ENCODE measurements at regions not wholly inside any gene's neighbourhood (a gene's known extent, or its start where the extent isn't known, plus 50 kb on each side); places are given as distances from the start of the nearest gene placed in this dataset.
"Not testable (repeated sequence)": the region's sequence is repeated elsewhere in the genome, so short reads cannot be mapped to it uniquely, and the experiment has no call there.

- no peak for DNase-seq
These were observed 50.1 kb upstream of the BCL6 start for GRCh38 chr3:187795207-187795960.

DNA sequence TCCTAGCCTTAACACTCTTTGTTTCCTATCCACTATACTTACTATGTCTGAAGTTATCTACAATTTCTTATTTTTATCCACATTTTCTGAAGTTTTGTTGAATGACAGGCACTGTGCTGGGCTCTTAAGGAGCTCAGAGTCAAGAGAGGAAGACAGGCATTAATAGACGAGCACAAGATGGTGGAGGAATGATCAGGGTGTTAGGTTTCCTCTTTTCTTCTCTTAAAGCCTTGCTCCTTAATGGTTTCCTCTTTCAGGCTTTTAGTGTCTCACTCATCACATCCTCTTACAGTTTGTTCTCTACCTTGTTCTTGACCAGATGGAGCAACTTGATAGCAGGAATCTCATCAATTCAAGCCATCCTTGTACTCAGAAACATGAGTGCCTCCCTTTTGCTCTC is 52.9 kb upstream of the BCL6 start:
- DNase-seq = no peak

DNA sequence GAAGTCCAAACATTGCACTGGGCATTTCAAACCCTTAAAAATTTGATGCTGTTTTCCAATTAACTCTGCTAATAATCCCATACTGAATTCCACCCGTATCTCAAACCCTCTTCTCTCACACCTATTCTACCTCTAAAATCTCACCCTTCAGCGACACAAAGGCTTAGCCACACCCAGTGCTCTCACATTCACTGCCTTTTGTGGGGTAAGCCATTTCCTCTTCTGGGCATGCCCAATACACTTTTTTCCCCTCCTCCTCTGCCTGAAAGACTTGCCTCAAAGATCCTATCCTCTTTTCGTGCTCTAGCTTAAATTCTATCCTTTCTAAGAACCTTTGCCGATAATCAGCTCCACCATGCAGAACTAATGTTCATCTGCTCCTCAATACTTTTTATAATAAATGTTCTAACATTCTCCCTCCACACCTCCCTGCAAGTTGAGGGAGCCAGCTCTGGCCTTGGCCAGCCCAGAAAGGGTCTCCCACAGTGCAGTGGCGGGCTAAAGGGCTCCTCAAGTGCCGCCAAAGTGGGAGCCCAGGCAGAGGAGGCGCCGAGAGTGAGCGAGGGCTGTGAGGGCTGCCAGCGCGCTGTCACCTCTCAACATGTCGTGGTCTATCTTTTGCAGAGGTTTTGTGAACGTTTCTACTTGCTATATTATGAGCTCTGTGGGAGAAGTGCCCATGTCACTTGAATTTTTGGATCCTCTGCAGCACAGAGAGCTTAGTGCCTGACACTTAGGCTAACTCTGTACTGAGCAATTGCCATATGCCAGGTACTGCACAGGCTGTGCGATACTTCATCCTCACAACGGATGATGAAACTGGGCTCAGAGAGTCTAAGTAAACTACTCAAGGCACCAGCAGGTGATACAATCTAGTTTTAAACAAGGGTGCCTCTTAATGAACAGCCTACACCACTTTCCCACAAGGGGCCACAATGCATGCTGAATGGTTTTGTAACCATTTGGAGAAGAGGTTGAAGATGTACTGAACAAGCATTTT is 53.6 kb upstream of the BCL6 start:
- no peak for DNase-seq

- no peak for DNase-seq
These were observed 54.8 kb upstream of the BCL6 start for GRCh38 chr3:187799942-187800641.

DNA sequence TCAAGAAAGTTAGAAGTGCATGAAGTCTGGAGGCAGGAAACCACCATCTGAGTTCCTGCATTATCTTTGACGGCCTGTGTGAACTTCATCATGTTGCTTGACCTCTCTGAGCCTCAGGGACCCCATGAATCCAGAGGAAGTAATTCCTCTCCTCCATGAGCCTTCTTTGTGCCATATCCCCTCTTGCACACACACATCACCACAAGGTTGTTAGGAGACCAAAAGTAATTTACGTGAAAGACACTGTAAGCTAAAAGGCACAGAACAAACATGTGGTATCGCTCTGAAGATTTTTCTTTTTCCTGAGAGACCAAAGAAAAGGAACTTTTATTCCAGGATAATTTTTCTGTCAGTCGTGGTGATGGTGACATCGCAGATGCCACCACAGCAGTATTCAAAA is 55.9 kb upstream of the BCL6 start:
- DNase-seq = no peak

- no peak for DNase-seq
These were observed 57.1 kb upstream of the BCL6 start for GRCh38 chr3:187802203-187802927.

DNA sequence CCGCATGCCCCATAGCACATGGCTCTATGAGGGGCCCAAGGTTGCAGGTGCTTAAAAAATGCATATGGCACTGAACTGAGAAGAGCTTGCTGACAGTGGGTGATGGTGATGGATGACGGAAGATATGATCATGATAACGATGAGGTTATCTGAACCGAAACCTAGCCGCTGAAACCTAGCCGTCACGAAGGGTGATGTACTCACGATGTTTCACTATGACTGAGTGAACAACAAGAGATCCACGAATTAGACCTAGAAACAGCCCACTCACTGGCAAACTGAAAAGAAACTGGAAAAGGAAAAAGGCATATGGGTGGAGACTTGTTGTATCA is 57.6 kb upstream of the BCL6 start:
- DNase-seq = no peak

GRCh38 chr3:187804120-187804744 is 59.0 kb upstream of the BCL6 start:
- no peak for DNase-seq

- no peak for DNase-seq
These were observed 59.5 kb upstream of the BCL6 start for GRCh38 chr3:187804745-187805121.

DNA sequence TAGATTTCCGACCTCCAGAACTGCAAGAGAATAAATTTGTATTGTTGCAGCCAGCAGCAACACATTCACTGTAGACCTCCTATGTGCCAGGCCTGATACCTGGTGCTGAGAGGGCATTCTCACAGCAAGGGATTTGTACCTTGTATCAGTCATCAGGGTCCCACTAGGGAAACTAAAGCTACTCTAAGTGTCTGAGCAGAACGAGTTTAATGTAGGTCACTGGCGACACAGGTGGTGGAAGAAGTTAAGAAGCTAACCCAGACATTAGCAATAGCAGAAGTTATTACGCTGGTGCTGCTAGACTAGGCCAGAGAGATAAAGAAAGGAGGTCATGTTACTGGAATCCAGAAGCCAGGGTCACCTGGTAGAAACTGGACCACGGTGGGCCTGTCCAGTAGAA is 60.5 kb upstream of the BCL6 start:
- DNase-seq = no peak

GRCh38 chr3:187807086-187807862 is 62.0 kb upstream of the BCL6 start:
- DNase-seq = no peak

GRCh38 chr3:187808527-187808895 is 63.2 kb upstream of the BCL6 start:
- DNase-seq = peak; percentile 42

DNA sequence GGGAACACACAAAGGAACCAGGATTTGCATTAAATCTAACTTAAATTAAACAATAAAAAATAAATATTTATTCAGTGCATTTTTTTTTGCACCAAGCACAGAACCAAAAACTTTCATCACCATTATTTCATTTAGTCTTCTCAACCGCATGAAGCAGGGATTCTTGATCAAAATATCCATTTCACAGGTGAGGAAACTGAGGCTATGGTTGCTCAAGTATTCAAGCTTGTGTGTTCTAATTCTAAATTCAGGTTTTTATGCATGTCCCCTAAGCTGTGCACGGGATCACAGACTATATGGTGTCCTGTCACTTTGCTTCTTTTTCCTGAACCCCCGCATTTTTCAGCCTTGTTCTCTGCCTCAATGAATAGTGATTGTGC is 64.3 kb upstream of the BCL6 start:
- DNase-seq = no peak

GRCh38 chr3:187810021-187810446 is 64.8 kb upstream of the BCL6 start:
- no peak for DNase-seq

GRCh38 chr3:187811585-187812250 is 66.5 kb upstream of the BCL6 start:
- DNase-seq = no peak

DNA sequence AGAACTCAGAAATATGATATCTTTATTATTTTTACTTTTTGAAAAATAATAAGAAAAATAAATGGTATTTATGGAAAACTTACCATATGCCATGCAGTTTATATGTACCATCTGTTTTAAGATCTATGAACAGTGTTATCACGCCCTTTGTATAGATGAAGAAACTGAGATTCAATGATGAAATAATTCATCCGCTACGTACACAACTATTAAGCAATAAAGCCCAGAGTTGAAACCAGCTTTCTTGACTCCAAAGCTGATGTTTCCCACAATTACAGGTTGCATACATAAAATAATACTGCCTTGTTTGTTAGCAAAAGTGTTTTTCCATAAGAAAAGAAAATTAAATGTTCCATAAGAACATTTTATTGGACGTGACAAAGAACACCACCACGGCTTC is 67.2 kb upstream of the BCL6 start:
- no peak for DNase-seq

DNA sequence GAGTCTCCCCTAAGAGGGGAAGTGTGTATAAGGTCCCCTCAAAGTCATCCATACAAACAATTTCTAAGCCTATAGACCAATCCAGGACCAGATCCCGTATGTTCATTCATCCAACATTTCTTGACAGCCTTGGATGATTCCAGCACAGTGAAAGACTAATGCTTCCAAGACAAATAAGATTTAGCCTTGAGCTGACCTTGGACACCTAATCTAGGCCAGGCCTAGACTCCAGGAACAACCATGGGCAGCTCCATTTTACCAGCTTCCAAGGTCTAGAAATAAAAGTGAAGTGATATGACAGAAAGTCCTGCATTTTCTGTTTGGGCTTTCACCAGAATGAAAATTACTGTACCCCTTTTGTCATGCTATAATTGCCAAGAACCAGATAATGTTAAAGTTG is 67.9 kb upstream of the BCL6 start:
- DNase-seq = no peak

GRCh38 chr3:187817766-187818165 is 72.5 kb upstream of the BCL6 start:
- not testable (repeated sequence) for DNase-seq

DNA sequence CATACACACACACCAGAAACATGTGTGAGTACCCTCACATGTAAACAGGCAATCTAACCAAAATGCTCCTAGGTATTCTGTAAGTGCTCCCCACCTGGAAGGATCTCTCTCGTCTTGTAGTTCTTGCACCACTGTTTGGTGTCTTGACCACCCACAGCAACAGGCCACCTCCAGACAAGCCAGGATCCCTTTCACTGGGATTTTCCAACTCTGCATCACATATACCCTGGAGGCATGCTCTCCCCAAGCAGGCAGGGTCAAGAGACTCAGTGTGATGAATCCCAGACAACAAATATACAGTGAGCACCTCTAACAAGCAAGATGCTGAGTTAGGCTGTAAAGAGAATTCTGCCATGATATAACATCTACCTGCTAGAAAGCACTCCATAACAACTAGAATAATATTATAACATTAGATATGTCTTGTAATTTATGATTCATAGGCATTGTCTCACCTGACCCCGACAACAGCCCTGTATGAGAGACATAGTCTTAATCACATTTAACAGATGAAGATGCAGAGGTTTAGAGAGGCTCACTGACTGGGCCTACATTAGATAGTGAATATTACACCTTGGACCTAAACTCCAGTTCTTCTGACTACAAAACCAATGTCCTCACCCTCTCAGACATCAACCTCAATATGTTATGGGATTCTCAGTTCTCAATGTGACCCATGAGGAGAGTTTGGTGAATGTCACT is 76.5 kb upstream of the BCL6 start:
- no peak for DNase-seq

DNA sequence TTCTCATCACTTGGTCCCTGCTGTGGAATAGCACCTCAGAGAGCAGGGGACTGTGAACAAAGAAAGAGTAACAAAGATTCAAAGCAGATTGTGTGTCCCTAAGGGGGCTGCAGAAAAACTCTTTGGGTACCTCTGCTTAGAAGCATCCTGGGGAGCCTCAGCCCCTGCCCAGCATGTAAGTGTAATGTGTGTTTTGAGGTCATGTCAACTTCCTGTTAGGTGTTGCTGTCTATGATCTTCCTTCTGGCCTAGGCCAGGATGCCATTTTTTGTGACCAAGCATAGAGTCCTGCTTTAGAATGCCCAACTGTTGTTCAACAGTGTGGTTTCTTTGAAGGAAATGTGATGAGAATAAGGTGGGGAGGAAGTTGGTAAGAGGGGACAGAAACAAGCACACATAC is 77.1 kb upstream of the BCL6 start:
- no peak for DNase-seq

Data from retina (tissue), 1 donor.